Right lobe of liver (tissue), 4 donors: ENCODE measurements at regions not wholly inside any gene's neighbourhood (a gene's known extent, or its start where the extent isn't known, plus 50 kb on each side); places are given as distances from the start of the nearest gene placed in this dataset.

Experiments
- POLR2A ChIP-seq: fragments of 450-650 bp; IDR thresholded peaks from one replicate; pipeline ENCODE4 v1.6.1; 2017; ENCODE audit warnings: antibody characterized with exemption, mild to moderate bottlenecking
- TF ChIP-seq, protein P1 (sequence below), 4 donors: fragments of 200-600 bp in 3 of 4; fragments of 450-650 bp in 1 of 4; IDR thresholded peaks; one replicate each; pipeline versions ENCODE4 v1.5.1 to v1.8.0; 2016 to 2022; ENCODE audit warnings: antibody characterized with exemption in 4 of 4, mild to moderate bottlenecking in 2 of 4
- donor health status: DM: no; HTN: no; CAD: no.
- donor health status: DM: no; HTN: no; CAD: no.
- donor health status: DM: no; HTN: yes; CAD: no.

DNA sequence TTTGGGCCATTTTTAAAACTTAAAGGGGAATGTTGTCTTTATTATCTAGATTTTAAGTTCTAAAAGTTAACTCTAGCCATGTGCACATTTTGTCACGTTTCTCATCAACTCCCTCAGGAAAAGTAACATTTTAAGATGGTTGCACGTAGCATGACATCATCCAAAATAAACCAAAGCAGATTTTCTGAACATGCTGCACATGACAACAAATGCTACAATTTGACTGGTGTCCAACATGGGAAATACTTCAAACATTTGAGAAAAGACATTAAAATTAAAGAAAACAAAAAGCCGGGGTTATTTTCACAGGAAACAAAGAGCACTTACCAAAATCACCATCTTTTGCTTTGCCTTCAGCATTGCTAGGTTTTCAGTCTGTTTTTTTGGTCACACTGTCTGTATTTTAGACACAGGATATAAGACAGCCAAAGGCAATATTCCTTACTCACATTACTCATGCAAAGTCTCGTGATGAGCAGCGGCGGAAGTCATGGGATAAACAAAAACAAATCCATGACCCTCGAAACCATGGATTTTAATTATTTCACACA lies 51.3 kb upstream of the RND3 start:
- no peak for TF ChIP-seq POLR2A
- TF ChIP-seq, protein P1, sequence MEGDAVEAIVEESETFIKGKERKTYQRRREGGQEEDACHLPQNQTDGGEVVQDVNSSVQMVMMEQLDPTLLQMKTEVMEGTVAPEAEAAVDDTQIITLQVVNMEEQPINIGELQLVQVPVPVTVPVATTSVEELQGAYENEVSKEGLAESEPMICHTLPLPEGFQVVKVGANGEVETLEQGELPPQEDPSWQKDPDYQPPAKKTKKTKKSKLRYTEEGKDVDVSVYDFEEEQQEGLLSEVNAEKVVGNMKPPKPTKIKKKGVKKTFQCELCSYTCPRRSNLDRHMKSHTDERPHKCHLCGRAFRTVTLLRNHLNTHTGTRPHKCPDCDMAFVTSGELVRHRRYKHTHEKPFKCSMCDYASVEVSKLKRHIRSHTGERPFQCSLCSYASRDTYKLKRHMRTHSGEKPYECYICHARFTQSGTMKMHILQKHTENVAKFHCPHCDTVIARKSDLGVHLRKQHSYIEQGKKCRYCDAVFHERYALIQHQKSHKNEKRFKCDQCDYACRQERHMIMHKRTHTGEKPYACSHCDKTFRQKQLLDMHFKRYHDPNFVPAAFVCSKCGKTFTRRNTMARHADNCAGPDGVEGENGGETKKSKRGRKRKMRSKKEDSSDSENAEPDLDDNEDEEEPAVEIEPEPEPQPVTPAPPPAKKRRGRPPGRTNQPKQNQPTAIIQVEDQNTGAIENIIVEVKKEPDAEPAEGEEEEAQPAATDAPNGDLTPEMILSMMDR (IDR thresholded peaks at IDR 0.05): no peak
